ENCODE measurements at regions not wholly inside any gene's neighbourhood (a gene's known extent, or its start where the extent isn't known, plus 50 kb on each side); places are given as distances from the start of the nearest gene placed in this dataset.

DNA sequence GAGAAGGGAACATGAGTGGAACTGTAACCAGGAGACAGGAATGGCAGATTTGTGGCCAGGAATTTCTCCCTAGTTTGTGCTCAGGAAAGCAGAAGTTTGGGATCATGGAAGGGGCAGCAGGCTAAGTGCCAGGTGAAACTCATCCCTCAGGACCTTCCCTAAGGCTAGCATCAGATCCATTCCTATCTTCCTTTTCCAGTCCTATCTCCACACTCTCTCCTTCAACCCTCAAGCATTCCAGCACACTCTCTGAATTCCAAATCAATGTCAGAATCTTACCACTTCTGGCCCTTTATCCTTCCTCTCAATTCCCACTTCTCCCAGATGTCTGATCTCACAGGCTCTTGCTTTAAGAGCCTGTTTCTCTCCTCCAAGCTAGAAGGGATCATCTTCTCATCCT, 53.2 kb upstream of the GRIA1 start:
- no peak for TF ChIP-seq NPAS2 (CRISPR knock-in tag; IDR thresholded peaks at IDR 0.05; ENCODE audit: borderline replicate concordance)
- TF ChIP-seq GATA3 (IDR thresholded peaks at IDR 0.05; ENCODE audit: borderline replicate concordance), result no peak
- no peak for TF ChIP-seq POLR2AphosphoS2 (conservative IDR thresholded peaks at IDR 0.05; ENCODE audit: low read length)
- TF ChIP-seq, protein P1, sequence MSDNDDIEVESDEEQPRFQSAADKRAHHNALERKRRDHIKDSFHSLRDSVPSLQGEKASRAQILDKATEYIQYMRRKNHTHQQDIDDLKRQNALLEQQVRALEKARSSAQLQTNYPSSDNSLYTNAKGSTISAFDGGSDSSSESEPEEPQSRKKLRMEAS (IDR thresholded peaks at IDR 0.05), result no peak
- H3K9me3 ChIP-seq, result no peaks in the 10 kb centered on the region
- no peak overlapping the region for H3K27ac ChIP-seq
- FAIRE-seq, result no peak
- no peak for DNase-seq (ENCODE audit: low read depth in 1 of 2, low spot score in 1 of 2)
- no peak overlapping the region for H3K4me3 ChIP-seq
- ChIA-PET POLR2A (no interaction called here), CTCF (no interaction called here)
- no peak overlapping the region for H3K4me2 ChIP-seq
- H3K4me1 ChIP-seq, result no peaks in the 10 kb centered on the region
- no peak for ATAC-seq

DNA sequence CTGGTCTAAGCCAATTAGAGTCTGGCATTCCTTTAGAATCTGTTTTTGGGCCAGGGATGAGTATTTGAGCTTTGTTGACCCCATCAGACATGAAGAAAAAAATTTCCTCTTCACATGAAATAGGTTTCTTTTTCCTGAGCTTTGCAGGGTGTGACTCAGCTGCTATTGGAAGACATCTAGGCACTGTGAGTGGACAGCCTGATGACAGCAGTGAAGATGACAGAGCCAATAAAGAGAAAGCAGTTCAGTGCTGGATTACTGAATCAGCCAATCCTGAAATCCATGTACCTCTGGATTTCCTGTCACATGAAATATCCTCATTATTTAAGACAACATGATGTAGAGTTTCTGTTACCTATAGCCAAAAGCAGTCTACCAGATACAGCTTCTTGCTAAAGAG, 51.3 kb upstream of the GRIA1 start:
- Histone ChIP-seq H3K4me2 (no peak overlapping the region), H3K4me1 (no peaks in the 10 kb centered on the region), H3K9me3 (no peaks in the 10 kb centered on the region), H3K27ac (no peak overlapping the region), H3K4me3 (no peak overlapping the region)
- DNase-seq (ENCODE audit: low read depth in 1 of 2, low spot score in 1 of 2), result no peak
- FAIRE-seq, result no peak
- TF ChIP-seq RARB (CRISPR knock-in tag; IDR thresholded peaks at IDR 0.05) (no peak), EHF (CRISPR knock-in tag; IDR thresholded peaks at IDR 0.05) (no peak), SREBF2 (IDR thresholded peaks at IDR 0.05) (no peak), EHMT2 (IDR thresholded peaks at IDR 0.05; ENCODE audit: low read depth) (no peak), HOXA7 (CRISPR knock-in tag; IDR thresholded peaks at IDR 0.05) (no peak), JUN (IDR thresholded peaks at IDR 0.05) (no peak), TFCP2L1 (CRISPR knock-in tag; IDR thresholded peaks at IDR 0.05) (no peak), RFX5 (IDR thresholded peaks at IDR 0.05) (no peak), MAFK (IDR thresholded peaks at IDR 0.05; ENCODE audit: partially characterized antibody) (no peak), SMC3 (IDR thresholded peaks at IDR 0.05) (no peak)
- TF ChIP-seq, protein P2, sequence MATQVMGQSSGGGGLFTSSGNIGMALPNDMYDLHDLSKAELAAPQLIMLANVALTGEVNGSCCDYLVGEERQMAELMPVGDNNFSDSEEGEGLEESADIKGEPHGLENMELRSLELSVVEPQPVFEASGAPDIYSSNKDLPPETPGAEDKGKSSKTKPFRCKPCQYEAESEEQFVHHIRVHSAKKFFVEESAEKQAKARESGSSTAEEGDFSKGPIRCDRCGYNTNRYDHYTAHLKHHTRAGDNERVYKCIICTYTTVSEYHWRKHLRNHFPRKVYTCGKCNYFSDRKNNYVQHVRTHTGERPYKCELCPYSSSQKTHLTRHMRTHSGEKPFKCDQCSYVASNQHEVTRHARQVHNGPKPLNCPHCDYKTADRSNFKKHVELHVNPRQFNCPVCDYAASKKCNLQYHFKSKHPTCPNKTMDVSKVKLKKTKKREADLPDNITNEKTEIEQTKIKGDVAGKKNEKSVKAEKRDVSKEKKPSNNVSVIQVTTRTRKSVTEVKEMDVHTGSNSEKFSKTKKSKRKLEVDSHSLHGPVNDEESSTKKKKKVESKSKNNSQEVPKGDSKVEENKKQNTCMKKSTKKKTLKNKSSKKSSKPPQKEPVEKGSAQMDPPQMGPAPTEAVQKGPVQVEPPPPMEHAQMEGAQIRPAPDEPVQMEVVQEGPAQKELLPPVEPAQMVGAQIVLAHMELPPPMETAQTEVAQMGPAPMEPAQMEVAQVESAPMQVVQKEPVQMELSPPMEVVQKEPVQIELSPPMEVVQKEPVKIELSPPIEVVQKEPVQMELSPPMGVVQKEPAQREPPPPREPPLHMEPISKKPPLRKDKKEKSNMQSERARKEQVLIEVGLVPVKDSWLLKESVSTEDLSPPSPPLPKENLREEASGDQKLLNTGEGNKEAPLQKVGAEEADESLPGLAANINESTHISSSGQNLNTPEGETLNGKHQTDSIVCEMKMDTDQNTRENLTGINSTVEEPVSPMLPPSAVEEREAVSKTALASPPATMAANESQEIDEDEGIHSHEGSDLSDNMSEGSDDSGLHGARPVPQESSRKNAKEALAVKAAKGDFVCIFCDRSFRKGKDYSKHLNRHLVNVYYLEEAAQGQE (IDR thresholded peaks at IDR 0.05), result no peak
- TF ChIP-seq, protein P1 (IDR thresholded peaks at IDR 0.05), result no peak
- no peak for ATAC-seq
- CTCF ChIA-PET, result interaction anchor here (0.7 kb wide), 1 partner anchor 14 kb away, joined by 3 read pairs; no protein-coding TSS in a partner anchor
- POLR2A ChIA-PET, result no interaction called here

Small RNAs in the stretch of these regions (small RNA-seq; reads per million reads assigned to genes)
- 0 reads per million in 6 experiments for gene AC008571.1
